ENCODE measurements at regions not wholly inside any gene's neighbourhood (a gene's known extent, or its start where the extent isn't known, plus 50 kb on each side); places are given as distances from the start of the nearest gene placed in this dataset.

GRCh38 chr7:34507191-34507590, 150.8 kb upstream of the NPSR1 start:
- H2BK12ac ChIP-seq (ENCODE audit: low read depth, low read length): no peak overlapping the region
- no peak overlapping the region for H3K4ac ChIP-seq (replicated peaks; ENCODE audit: insufficient read length, low read depth, low read length)
- H3K23me2 ChIP-seq (ENCODE audit: low read depth, low read length): no peaks in the 10 kb centered on the region; the same call in 1 of the 2 replicates
- H3K14ac ChIP-seq (ENCODE audit: insufficient read length): no peak overlapping the region
- no peak overlapping the region for H4K8ac ChIP-seq (ENCODE audit: extremely low read depth, insufficient read depth, low read length)
- H2BK5ac ChIP-seq (ENCODE audit: low read depth, low read length): no peak overlapping the region
- H2AFZ ChIP-seq (ENCODE audit: low read length): no peak overlapping the region
- no peaks in the 10 kb centered on the region for H3K79me2 ChIP-seq (ENCODE audit: control insufficient read depth in 1 of 2, insufficient read depth in 2 of 2, low read length in 2 of 2)
- no peak overlapping the region for H2AK5ac ChIP-seq (ENCODE audit: low read depth, low read length)
- no peak overlapping the region for H3K9ac ChIP-seq (replicated peaks in 1 of 4; ENCODE audit: extremely low read depth in 1 of 4, low read depth in 3 of 4, low read length in 3 of 4)
- no peaks in the 10 kb centered on the region for H3K79me1 ChIP-seq (ENCODE audit: low read depth, low read length)
- no peak overlapping the region for H3K27ac ChIP-seq (ENCODE audit: low read depth, low read length)
- H3K56ac ChIP-seq (replicated peaks; ENCODE audit: insufficient read length, low read depth, low read length): no peak overlapping the region
- H2BK15ac ChIP-seq (ENCODE audit: low read length): no peak overlapping the region
- no peak for DNase-seq (ENCODE audit: low read depth in 1 of 2, low spot score in 2 of 2)
- WGBS, 2 experiments (ENCODE audit: extremely low coverage in 1 of 2, insufficient coverage in 1 of 2, insufficient read length in 1 of 2, insufficient replicate concordance in 2 of 2, low coverage in 1 of 2, low lambda C conversion rate in 2 of 2, missing lambda C conversion rate in 1 of 2): 94% methylated on average over 4 of the region's 4 CpGs; no CpG with 5 or more reads in 1 of the 2 experiments
- no peak overlapping the region for H3K4me2 ChIP-seq (ENCODE audit: insufficient read depth in 1 of 2, low read depth in 2 of 2, low read length in 2 of 2)
- no peak overlapping the region for H4K91ac ChIP-seq (replicated peaks; ENCODE audit: insufficient read length, low read length)
- H3K18ac ChIP-seq (ENCODE audit: extremely low read depth, low read length): no peak overlapping the region
- H2BK120ac ChIP-seq (replicated peaks; ENCODE audit: low read depth, low read length): no peak overlapping the region
- ChIA-PET POLR2A (ENCODE audit: partially characterized antibody) (no interaction called here), CTCF (ENCODE audit: partially characterized antibody) (no interaction called here)
- no peak overlapping the region for H3K23ac ChIP-seq (ENCODE audit: insufficient read length)
- H3K36me3 ChIP-seq (ENCODE audit: control insufficient read depth in 2 of 4, insufficient read depth in 4 of 4, low read length in 3 of 4): no peaks in the 10 kb centered on the region
- peaks cover 0 to 6% (median 0%) of the 10 kb centered on the region in 4 experiments; a peak in 1 of 7 replicates for H3K4me1 ChIP-seq (replicated peaks in 1 of 4; ENCODE audit: control insufficient read depth in 3 of 4, insufficient read depth in 4 of 4, low read length in 3 of 4)
- H3K9me3 ChIP-seq (ENCODE audit: insufficient read depth in 2 of 2, low read depth in 1 of 2, low read length in 1 of 2): peaks cover 2% of the 10 kb centered on the region in 2 experiments; a peak in 2 of 4 replicates
- H2BK20ac ChIP-seq (ENCODE audit: low read length): no peak overlapping the region
- no peaks in the 10 kb centered on the region for H4K20me1 ChIP-seq (replicated peaks in 1 of 2; ENCODE audit: control insufficient read depth in 1 of 2, insufficient read depth in 2 of 2, low read length in 2 of 2)
- no peak overlapping the region for H4K5ac ChIP-seq (ENCODE audit: insufficient read length, low read depth, low read length)
- no peak overlapping the region for H3K4me3 ChIP-seq (ENCODE audit: extremely low read depth in 1 of 4, insufficient read depth in 2 of 4, low read depth in 3 of 4, low read length in 4 of 4)
- no peak for FAIRE-seq
- no peak for TF ChIP-seq PHF8 (conservative IDR thresholded peaks at IDR 0.05; ENCODE audit: low read depth, low read length)
- TF ChIP-seq BACH1 (IDR thresholded peaks at IDR 0.05; ENCODE audit: low read length): no peak
- no peak for TF ChIP-seq CBX8 (IDR thresholded peaks at IDR 0.05; ENCODE audit: borderline replicate concordance, low read depth, low read length)
- no peak for TF ChIP-seq RBBP5 (IDR thresholded peaks at IDR 0.05; ENCODE audit: borderline replicate concordance, low read depth, low read length)
- no peaks in the 10 kb centered on the region for H3K27me3 ChIP-seq (replicated peaks in 1 of 4; ENCODE audit: control insufficient read depth in 3 of 4, extremely low read depth in 1 of 4, insufficient read depth in 3 of 4, low read length in 3 of 4)

Data from H1 (cell line).